CD1c-positive myeloid dendritic cell (primary cell): ENCODE measurements at regions not wholly inside any gene's neighbourhood (a gene's known extent, or its start where the extent isn't known, plus 50 kb on each side); places are given as distances from the start of the nearest gene placed in this dataset.
A peak's percentile ranks its signal among the peaks of the same experiment; 100 is the strongest.

Source experiments
- DNase-seq: peaks from one replicate; pipeline ENCODE4 v3.0.0-alpha.2; 2016; ENCODE audit errors: extremely low spot score

DNA sequence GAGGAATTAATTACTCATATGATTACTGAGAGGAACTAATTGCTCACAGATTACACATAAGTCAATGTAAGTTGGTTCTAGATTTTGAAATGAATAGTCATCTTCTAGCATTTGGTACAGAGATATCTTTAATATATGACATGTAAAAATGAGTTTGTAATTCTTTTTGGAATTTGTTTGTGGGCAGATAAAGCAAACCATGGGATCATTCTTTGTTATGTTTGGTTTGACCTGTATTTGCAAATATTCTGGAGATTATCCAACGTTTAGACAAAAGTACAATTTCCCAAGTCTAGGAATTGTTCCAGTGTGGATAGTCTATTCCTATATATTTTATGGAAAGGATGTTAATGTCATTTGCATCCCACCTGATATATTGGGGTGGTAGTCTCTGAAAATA lies 309.6 kb upstream of the EDNRB start:
- DNase-seq: no peak

DNA sequence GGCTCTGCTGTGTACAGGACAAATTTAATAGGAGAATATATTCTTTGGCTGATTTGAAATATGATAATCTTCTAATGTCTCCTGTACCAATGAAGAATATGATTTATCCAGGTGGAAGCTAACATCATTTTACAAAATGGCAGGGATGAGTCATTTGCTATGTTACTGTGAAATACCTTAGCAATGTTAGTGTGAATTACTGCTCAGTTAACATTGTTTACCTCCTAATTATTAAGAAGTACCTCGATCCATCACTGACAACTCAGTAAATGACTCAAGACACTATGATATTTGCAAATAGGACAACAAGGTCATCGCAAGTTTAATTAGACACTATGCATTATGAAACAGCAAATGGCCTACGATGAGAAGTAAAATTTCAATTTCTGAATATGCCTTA lies 309.1 kb upstream of the EDNRB start:
- DNase-seq: no peak

DNA sequence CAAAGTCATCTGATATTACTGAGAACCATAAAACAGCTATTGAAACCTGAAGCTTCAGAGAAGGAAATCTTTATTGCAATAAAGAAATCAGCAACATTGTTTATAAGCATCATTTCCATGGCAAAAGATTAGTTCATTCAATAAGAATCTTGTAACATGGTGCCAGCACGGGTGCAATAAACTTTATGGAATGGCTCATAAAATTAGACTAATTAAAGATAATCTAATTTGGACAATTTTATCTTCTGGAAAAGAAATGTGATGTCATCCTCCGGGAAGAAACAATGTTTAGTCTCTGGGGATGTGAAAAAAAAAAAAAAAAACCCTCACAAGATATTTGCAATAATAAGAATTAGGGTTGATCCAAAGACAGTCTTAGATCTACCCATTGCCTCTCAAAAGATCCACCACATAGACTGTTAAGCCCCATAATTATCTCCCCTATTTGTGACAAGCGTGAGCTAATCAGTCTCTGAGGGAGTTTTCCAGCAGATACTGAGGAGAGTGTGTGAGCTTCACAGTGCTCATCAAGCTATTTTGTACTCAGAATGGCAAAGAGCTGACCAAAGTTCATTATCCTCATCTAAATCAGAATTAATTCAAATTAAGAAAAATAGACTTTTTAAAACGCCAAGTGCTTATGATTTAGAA lies 297.0 kb upstream of the EDNRB start:
- DNase-seq: no peak

DNA sequence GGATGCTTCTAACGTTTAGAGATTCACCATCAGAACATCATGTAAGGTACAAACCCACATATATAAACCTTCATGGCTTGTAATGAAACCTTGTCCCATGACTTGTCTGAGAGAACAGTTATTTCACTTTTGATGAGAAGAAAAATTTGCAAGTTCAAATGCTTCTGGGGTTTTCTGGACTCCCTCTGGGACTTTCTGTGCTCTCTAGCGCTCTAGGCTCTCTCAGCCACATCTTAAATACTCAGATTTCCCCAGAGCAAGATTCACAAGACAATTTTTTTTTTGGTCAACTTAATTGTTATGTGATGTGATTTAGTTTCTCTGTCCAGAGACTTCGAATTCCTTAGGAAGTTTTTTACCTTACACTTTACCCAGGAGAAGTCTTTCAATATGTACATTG lies 282.8 kb upstream of the EDNRB start:
- DNase-seq: no peak

DNA sequence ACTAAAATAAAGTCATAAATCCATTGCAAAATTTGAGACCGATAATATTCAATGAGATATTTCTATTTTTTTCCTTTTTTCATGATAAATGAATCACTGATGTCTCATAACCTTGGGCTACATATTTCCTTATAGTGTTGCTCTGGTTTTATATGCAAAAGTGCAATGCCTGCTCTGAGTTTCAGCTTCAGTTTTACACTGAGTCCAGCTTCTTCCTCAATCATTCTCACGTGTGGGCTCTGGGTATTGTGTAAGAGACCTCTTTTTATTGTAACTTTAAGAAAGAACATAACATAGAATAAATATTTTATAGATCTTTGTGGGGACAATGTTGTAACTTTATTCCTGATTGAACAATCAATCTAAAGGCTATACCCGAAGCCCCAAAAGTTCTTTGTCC lies 280.2 kb upstream of the EDNRB start:
- peak; percentile 22 for DNase-seq

DNA sequence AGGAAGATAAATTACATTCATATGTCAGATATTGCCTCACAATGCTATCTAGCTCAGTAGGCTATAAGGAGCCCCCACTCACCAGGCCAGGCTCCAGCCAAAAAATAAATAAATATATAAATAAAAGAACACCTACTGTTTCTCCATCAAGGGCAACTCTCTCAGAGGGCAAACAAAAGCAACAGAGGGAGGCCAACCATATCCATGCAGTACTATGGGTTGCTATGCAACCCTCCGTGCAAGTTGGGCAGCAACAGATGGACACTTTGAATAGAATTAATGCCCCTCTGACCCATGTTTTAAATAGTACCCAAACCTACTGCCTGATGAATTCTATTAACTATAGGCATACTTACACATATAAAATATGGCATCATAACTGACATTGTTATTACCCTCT lies 279.8 kb upstream of the EDNRB start:
- no peak for DNase-seq

DNA sequence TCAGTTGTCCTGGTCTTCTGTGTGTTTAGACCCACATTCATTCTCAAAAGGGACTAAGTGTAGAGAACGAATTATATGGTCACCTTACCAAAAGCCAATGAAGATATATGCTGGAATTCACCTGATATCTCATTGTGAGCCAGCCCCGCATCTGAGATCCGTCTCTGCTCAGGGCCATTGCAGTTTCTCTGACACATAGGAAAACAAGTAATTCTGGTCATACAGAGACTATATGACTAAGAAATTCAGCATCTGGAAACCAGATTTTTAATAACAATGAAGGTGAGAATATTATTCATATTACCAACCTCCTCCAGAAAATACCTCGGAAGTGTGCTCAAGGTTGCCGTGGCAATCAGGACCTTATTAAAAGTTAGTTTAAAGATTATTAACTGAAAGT lies 278.6 kb upstream of the EDNRB start:
- DNase-seq: no peak

DNA sequence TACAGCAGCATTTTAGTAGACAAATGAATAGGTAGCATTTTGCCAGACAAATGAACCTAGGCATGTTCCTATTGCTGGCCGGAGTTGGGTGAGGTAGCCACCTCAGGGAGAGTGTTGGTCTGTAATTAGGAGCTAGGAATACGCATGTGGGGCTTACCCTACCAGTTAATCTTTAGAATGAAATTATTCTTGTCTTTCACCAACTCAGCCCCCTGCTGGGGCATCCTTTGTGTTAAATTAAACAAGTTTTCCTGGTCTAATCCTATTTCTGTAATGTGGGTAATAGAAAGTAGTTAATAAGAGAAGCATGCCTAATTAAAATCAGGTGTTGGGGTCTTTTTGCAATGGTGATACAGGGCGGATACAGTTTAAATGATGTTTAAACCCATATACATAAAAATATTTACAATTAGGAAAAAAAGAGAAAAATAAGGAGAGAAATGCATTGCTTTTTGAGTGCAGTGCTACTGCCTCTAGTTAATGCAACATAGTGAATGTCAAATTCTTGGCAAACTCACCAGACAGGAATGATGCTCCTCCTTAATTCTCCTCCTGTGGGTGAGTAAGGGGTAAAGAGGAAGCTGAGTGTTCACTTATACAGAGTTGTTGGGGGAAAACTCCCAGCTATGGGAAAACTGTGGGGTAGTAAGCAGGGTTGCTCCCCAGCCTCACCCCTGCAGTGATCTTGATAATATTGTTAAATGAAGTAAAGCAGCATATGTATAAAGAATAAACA lies 276.4 kb upstream of the EDNRB start:
- no peak for DNase-seq

DNA sequence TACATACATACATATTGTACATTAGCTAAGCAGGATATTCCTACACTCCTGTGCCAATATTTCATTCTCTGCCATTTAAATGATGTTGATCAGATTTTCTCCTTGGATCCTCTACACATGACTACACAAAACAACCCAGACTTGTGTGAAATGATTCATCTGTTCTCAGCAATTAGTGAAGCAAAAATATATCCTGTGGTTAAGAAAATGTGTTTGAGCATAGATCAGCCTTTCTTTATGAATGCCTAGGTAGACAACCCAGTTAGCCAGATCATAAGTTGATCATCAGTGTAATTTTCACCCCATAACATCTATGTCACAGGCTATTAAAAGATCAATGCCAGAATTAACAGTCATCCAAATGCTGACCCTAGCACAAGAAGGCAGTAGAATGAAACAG lies 275.2 kb upstream of the EDNRB start:
- no peak for DNase-seq

DNA sequence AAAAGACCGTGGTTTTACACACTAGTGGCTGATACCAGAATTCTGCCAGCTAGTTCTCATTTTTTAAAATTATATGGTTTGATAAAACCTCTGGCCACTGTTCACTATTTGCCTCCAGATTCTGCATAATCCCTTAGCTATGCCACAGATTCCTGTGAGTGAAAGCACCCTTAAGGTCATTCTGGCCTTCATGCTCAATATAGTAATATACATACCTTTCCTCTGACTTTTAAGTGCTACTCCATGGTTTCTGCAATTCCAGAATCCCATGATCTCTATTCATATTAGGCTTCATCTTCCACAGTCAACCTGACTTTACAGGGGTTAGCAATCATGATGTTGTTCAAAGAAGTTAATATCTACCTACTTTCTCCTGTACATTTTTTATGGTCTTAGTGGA lies 274.1 kb upstream of the EDNRB start:
- no peak for DNase-seq

DNA sequence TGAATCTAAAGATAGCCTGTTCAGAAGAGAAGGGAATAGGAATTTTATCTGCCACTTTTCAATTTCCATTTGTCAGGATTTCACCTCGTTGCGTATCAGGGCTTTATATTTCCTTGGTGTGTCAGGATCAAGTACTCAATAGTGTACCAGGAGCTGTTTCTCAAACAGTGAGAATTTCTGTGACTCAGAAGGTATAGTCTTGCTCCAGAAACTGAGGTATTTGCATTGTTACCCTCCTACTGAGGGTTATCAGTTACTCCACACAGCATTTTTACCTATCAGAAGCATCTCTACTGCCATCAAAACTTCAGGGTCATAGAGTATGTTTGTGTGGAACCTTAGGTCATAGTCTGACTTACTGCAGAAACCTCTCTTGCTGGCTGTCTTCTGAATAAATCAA lies 271.7 kb upstream of the EDNRB start:
- DNase-seq: no peak

DNA sequence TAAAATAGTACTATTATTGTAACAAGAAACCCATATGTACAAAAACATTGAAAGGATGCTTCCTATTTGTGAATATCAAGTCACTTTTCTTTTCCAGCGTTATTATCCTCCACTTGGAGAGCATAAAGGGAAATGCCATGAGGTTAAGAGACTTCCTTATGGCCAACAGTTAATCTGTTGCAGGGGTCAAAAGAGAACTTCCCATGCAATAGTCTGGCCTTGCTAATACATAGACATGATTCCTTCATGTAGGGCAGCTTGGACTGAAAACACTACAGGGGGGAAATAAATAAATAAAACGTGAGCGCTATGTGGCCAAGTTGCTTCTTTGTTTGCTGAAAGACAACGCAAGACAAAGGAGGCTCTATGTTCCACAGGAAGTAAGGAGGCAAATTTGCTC lies 269.1 kb upstream of the EDNRB start:
- no peak for DNase-seq

DNA sequence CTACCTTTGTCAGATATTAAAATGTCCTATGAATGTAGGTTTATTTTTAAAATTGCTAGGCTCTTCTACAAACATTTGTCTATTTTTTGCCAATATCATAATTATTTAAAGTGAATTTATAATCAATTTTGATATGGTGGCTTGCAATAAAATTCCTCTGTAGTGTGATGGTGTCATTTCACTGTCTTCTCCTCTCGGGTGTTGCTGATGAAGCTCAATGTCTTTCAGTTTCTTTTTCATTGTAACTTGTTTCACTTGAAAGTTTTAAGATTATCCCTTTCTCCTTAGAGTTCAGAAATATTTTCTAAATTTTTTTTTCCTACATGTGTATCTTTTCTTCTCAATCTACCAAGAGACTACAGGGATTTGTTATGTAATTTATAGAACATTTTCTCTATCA lies 267.1 kb upstream of the EDNRB start:
- no peak for DNase-seq

DNA sequence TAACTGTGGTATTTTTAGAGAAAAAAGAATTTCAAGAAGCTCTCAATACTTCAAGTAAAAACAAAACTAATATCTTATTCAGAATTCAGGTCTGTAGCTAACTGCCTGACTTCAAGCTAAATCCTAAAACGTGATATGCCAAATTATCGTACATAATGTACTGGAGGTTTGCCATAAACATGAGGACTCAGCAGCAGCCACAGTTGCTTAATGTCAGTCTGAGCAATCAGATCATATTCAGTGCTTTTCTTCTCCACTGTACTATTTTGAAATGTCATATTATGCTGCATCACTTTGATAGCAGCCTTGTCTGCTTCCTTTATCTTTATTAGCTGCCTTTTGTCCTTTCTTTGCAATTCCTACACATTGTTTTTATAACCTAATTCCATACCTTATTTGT lies 265.1 kb upstream of the EDNRB start:
- no peak for DNase-seq

DNA sequence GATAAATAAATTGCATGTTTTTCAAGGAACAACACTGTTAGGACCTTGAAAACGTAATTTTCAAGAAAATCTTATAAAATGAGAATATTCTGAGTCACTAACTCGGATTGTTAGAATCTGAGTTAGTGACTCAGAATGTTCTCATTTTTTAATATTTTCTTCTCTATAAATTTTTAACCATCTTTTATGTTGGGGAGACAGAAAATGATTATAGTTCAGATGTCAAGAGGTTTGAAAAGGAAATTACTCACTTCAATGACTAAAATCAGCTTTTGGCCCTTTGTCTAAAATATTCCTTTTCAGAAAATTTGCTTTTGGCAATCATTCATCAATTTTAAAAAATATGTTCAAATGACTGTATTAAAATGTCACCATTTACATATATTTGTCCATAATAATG lies 264.2 kb upstream of the EDNRB start:
- no peak for DNase-seq

DNA sequence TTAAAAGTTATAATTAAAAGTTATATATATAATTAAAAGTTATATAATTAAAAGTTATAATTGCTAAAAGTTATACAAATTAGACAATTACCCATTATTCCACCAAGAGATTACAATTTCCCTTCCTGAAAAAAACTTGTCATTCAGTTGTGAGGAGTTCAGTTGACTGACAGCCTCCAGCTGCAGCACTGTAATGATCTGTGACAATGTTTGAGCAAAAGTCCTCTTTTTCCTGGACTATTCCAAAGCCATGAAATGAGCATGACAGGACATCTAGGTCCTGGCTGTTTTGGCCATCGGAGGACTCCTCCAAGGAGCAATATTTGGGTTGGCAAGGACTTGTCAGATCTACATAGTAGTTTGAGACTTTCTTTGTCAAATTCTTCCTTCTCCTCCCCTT lies 258.7 kb upstream of the EDNRB start:
- DNase-seq: no peak

DNA sequence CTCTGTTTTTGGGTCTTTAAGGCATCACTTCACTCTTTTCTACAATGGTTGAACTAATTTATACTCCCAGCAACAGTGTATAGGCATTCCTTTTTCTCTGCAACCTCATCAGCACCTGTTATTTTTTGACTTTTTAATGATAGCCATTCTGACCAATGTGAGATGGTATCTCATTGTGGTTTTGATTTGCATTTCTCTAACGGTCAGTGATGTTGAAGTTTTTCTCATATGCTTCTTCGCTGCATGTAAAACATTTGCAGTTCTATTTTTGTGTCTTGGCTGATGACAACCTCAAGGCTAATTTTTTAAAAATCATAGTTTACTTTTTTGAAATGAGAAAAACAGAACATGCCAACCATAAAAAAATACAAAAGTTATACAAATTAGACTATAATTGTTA lies 258.2 kb upstream of the EDNRB start:
- DNase-seq: no peak

DNA sequence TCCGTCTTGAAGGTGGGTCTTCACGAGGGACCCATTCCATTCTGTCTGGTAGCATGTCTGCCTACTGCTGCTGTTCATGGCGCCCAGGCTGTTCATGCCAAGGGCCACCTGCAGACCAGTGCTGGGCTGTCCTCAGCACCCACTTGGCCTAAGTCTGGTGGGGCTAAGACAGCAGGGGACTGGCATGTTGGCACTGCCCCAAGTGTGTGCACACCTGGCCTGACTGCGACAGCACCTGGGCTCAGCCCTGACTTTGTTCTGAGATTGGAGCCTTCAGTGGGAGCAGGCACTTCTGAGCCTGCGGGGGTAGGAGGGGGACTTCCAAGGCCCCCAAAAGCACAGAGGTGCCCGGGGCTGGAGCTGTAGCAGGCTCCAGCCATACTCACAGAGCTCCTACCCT lies 250.8 kb upstream of the EDNRB start:
- no peak for DNase-seq

DNA sequence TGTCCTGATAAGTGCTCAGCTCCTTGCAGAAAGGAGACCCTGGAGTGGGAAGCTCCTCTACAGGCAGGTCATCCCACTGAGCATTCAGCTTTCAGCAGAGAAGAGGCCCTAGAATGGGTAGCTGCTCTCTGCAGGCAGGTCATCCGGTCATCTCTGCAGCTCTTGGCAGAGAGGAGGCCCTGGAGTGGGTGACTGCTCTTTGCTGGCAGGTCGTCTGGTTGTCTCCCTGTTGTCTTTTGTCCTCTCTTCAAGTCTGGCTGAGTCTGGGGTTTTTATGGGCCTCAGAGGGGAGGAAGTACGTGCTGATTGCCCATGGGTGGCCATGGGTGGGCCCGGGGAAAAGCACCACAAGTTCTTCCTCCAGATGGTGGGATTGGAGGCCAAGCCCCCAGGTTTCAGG lies 250.3 kb upstream of the EDNRB start:
- DNase-seq: no peak

DNA sequence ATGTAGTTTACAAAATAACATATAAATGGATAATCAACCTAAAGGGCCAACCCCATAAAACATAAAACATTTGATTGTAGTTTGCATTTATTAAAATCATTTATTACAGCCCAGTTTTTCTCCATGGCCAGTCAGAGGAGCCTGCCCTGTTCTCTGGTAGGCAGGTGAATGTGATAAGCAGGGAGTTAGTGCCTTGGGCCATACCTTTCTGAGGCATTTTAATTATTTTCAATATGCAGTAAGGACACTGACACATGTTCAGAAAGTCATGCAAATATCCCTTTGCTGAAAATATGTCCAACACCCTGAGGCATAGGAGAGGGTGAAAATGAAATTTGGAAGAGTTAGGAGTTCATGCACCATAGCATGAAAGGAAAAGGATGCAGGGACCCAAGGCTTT lies 242.6 kb upstream of the EDNRB start:
- DNase-seq: no peak

DNA sequence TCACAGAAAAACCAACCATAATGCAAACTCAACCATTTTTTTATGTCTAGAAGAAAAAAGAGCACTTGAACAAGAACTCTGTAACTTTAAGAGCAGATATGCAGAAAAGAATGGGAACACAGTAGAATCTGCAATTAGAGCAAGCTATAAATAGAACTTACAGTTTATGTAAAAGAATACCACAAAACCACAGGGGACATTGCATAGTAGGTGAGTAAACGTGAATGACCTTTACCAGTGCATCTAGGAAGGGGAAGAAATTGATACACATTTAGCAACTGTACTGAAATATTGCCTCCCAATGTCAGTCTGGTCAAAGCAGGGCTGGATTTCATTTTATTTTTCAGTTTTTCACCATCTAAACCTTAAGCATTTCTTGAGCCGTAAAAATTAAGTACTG lies 242.2 kb upstream of the EDNRB start:
- DNase-seq: peak; percentile 8

DNA sequence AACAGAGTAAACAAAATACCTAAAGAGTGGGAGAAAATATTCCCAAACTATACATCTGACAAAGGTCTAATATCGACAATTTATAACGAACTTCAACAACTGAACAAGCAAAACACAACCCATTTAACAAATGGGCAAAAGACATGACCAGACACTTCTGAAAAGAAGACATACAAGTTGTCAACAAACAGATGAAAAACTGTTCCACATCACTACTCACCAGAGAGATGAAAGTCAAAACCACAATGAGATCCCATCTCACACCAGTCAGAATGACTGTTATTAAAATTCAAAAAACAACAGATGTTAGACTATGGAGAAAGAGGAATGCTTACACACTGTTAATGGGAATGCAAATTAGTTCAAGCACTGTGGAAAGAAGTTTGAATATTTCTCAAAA lies 233.8 kb upstream of the EDNRB start:
- no peak for DNase-seq

DNA sequence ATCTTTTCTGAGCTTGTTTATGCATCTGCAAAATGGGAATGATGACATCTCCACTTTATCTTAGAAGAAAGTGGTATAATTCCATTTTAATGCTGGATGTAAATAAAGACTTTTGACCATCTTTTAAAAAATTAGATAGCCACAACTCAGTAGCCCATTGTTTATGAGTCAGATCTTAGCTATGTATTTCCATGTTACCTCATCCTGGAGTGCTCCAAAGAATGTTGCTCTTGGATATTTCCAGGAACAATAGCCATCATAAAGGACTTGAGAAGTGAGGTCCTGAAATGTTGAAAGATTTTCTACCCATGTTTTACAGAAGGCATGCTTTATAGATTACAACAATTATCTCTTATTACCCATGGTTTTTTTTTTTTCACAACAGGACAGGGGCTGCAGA lies 229.3 kb upstream of the EDNRB start:
- no peak for DNase-seq

DNA sequence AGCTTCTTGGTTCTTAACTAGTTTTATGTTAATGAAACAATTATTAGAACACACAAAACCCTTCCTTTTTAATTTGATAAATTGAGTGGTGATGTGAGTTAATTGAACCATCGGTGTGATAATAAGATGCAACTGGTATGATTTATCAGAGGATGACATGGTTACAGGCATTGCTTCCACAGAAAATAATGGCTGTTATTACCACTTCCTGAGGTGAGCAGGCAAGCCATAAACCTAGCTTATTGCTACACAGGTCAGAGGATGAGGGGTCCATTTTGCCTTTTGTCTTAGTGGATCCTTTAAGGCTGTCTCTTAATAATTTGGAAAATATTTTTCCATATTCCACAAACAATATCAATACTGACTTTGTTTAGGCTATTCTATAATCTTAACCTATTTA lies 226.6 kb upstream of the EDNRB start:
- no peak for DNase-seq
